ENCODE measurements at regions not wholly inside any gene's neighbourhood (a gene's known extent, or its start where the extent isn't known, plus 50 kb on each side); places are given as distances from the start of the nearest gene placed in this dataset.

DNA sequence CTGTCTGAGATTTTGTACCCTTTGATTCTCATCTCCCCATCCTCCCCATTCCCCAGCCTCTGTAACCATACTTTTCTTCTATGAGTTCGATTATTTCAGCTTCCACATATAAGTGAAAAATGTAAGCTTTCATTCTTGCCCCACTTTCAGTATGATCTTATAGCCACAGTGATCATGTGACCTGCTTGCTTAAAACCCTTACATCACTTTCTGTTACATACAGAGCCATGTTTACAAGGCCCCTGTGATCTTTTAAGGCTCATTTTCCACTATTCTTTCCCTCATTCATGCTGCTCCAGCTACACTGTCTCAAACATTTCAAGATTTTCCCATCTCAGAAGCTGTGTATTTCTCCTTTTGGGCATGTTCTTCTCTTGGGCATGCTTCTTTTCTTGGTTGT, 147.7 kb downstream of the DCK start:
- no peak overlapping the region for H3K27ac ChIP-seq
- POLR2A ChIA-PET (ENCODE audit: unreplicated experiment) = no interaction called here

DNA sequence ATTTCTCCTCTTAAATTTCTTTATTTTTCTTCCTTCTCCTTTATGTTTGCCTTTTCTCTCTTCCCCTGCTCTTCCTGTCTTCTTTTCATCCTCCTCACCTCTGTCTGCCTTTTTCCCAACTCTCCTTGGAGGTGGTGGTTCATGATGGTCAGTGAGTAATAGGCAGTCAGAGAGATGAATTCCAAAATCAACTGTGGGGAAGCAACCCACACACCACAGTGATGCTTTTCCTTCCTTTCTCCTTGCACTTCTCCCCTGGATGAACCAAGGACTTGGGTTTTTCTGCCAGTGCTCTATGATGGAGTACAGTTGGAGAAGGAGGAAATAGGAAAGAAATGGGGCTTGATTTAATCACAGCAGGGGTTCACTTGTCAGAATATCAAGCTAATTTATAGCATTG, 153.8 kb downstream of the DCK start:
- POLR2A ChIA-PET (ENCODE audit: unreplicated experiment) = no interaction called here
- no peak for DNase-seq
- no peaks in the 10 kb centered on the region for H3K9me2 ChIP-seq (ENCODE audit: insufficient read depth)
- H3F3A ChIP-seq (ENCODE audit: insufficient read depth, low read depth) = no peaks in the 10 kb centered on the region
- no peaks in the 10 kb centered on the region for H3K4me1 ChIP-seq (replicated peaks; ENCODE audit: insufficient read depth)
- no peak overlapping the region for H2AFZ ChIP-seq
- CTCF ChIA-PET = no interaction called here
- no peak overlapping the region for H3K4me3 ChIP-seq
- H3K4me2 ChIP-seq = no peak overlapping the region
- no peaks in the 10 kb centered on the region for H3K36me3 ChIP-seq (ENCODE audit: low read depth)
- no peak for TF ChIP-seq EZH2 (IDR thresholded peaks at IDR 0.05; ENCODE audit: low read depth)
- no peak for TF ChIP-seq CTCF (conservative IDR thresholded peaks at IDR 0.05)
- H4K20me1 ChIP-seq (ENCODE audit: insufficient read depth) = no peaks in the 10 kb centered on the region
- no TSS peak for BruUV-seq (replicated peaks)
- H3K27me3 ChIP-seq (ENCODE audit: insufficient read depth, low read depth) = no peaks in the 10 kb centered on the region
- H3K79me2 ChIP-seq (ENCODE audit: low read depth) = no peaks in the 10 kb centered on the region
- no peaks in the 10 kb centered on the region for H3K9me3 ChIP-seq (ENCODE audit: insufficient read depth, low read depth)
- intact Hi-C loops (cut with micrococcal nuclease; ENCODE audit: unreplicated experiment) = no loop called here
- no peak overlapping the region for H3K27ac ChIP-seq

More for the DNA sequence above, 147.7 kb downstream of the DCK start:
- H3K27me3 ChIP-seq (ENCODE audit: insufficient read depth, low read depth) = no peaks in the 10 kb centered on the region
- H3K4me3 ChIP-seq = no peak overlapping the region
- H3K79me2 ChIP-seq (ENCODE audit: low read depth) = no peaks in the 10 kb centered on the region
- BruUV-seq (replicated peaks) = no TSS peak
- DNase-seq = no peak
- no peaks in the 10 kb centered on the region for H3K9me2 ChIP-seq (ENCODE audit: insufficient read depth)
- H3F3A ChIP-seq (ENCODE audit: insufficient read depth, low read depth) = no peaks in the 10 kb centered on the region
- CTCF ChIA-PET = interaction anchor here (0.6 kb wide), 1 partner anchor 402 kb away, joined by 4 read pairs; no protein-coding TSS in a partner anchor
- intact Hi-C loops (cut with micrococcal nuclease; ENCODE audit: unreplicated experiment) = no loop called here
- no peak for TF ChIP-seq EZH2 (IDR thresholded peaks at IDR 0.05; ENCODE audit: low read depth)
- TF ChIP-seq CTCF (conservative IDR thresholded peaks at IDR 0.05) = no peak
- no peaks in the 10 kb centered on the region for H3K4me1 ChIP-seq (replicated peaks; ENCODE audit: insufficient read depth)
- no peak overlapping the region for H3K4me2 ChIP-seq
- H2AFZ ChIP-seq = no peak overlapping the region
- H3K9me3 ChIP-seq (ENCODE audit: insufficient read depth, low read depth) = no peaks in the 10 kb centered on the region
- no peaks in the 10 kb centered on the region for H3K36me3 ChIP-seq (ENCODE audit: low read depth)
- H4K20me1 ChIP-seq (ENCODE audit: insufficient read depth) = no peaks in the 10 kb centered on the region

- Histone ChIP-seq H3K27me3 (ENCODE audit: insufficient read depth, low read depth) (no peaks in the 10 kb centered on the region), H3K36me3 (ENCODE audit: low read depth) (no peaks in the 10 kb centered on the region), H3K4me3 (no peak overlapping the region), H3K79me2 (ENCODE audit: low read depth) (no peaks in the 10 kb centered on the region), H3K9me3 (ENCODE audit: insufficient read depth, low read depth) (no peaks in the 10 kb centered on the region), H3K4me1 (replicated peaks; ENCODE audit: insufficient read depth) (no peaks in the 10 kb centered on the region), H3F3A (ENCODE audit: insufficient read depth, low read depth) (no peaks in the 10 kb centered on the region), H3K4me2 (no peak overlapping the region), H3K27ac (no peak overlapping the region), H3K9me2 (ENCODE audit: insufficient read depth) (no peaks in the 10 kb centered on the region), H2AFZ (no peak overlapping the region), H4K20me1 (ENCODE audit: insufficient read depth) (no peaks in the 10 kb centered on the region)
- POLR2A ChIA-PET (ENCODE audit: unreplicated experiment) = no interaction called here
- intact Hi-C loops (cut with micrococcal nuclease; ENCODE audit: unreplicated experiment) = no loop called here
- no TSS peak for BruUV-seq (replicated peaks)
- CTCF ChIA-PET = no interaction called here
- DNase-seq = no peak
- TF ChIP-seq EZH2 (IDR thresholded peaks at IDR 0.05; ENCODE audit: low read depth) = no peak
- no peak for TF ChIP-seq CTCF (conservative IDR thresholded peaks at IDR 0.05)
Observed at GRCh38 chr4:71148545-71148944, 155.1 kb downstream of the DCK start.

Measured in PC-9 (cell line).